ENCODE measurements at regions not wholly inside any gene's neighbourhood (a gene's known extent, or its start where the extent isn't known, plus 50 kb on each side); places are given as distances from the start of the nearest gene placed in this dataset.

DNA sequence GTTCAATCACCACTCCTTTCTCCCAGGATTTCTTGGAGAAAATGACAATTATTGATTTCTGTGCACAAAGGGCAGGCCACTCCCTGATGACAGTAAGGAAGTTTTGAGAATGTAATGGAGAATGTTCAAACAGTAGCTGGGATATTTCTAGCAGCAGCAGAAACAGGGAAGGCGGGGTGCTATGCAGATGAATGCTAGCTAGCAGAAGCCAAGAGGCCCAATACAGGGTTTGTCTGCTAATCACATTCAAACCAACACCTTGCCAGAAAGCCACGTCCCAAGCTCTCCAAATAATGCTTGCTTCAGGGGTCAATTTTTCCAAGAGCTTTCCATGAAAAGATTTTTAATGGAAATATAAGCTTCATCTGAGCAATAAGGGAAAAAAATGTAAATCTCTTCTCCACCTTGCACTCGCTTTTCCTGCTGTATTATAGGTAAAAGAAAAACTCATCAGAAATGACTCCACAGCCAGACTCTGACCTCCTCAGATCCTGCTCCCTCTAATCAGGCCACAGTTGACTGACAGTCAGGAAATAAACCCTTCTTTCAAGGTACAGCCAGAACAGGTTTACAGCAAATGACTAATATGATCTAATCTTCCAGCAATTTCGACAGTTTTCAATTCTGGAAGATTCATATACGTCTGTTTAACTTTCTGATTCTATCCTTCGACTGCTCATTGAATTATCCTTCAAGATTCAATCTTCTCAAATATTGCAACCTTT lies 84.7 kb upstream of the PCDH19 start:
- TF ChIP-seq, protein P1, sequence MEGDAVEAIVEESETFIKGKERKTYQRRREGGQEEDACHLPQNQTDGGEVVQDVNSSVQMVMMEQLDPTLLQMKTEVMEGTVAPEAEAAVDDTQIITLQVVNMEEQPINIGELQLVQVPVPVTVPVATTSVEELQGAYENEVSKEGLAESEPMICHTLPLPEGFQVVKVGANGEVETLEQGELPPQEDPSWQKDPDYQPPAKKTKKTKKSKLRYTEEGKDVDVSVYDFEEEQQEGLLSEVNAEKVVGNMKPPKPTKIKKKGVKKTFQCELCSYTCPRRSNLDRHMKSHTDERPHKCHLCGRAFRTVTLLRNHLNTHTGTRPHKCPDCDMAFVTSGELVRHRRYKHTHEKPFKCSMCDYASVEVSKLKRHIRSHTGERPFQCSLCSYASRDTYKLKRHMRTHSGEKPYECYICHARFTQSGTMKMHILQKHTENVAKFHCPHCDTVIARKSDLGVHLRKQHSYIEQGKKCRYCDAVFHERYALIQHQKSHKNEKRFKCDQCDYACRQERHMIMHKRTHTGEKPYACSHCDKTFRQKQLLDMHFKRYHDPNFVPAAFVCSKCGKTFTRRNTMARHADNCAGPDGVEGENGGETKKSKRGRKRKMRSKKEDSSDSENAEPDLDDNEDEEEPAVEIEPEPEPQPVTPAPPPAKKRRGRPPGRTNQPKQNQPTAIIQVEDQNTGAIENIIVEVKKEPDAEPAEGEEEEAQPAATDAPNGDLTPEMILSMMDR (IDR thresholded peaks at IDR 0.05) = no peak
- TF ChIP-seq EP300 (IDR thresholded peaks at IDR 0.05) (no peak), POLR2A (IDR thresholded peaks at IDR 0.05) (no peak)
